DND-41 (cell line): ENCODE measurements at regions not wholly inside any gene's neighbourhood (a gene's known extent, or its start where the extent isn't known, plus 50 kb on each side); places are given as distances from the start of the nearest gene placed in this dataset.
"Not testable (repeated sequence)": the region's sequence is repeated elsewhere in the genome, so short reads cannot be mapped to it uniquely, and the experiment has no call there.

Experiments
- ATAC-seq: fragments of 200-7000 bp; cut with Tn5 transposase; 3 replicates; pipeline ENCODE4 v1.9.1; 2021; ENCODE audit warnings: low read depth; ENCODE audit not compliant: insufficient read depth
- DNase-seq: peaks from one replicate; pipeline ENCODE4 v3.0.0-alpha.2; 2020
- H2AFZ ChIP-seq: 2 replicates; pipeline ENCODE4 v1.6.0; 2012; ENCODE audit warnings: low read depth, low read length
- H3K27ac ChIP-seq: 2 replicates; pipeline ENCODE4 v1.5.1; 2012; ENCODE audit warnings: low read length, inconsistent platforms
- H3K27me3 ChIP-seq: fragments of 200-600 bp; sonication (generic); 2 replicates; pipeline ENCODE4 v1.6.0; 2012; ENCODE audit warnings: low read length, mild to moderate bottlenecking, inconsistent platforms; ENCODE audit not compliant: insufficient read depth, poor library complexity
- H3K36me3 ChIP-seq: 2 replicates; pipeline ENCODE4 v1.5.1; 2012; ENCODE audit warnings: low read length, inconsistent platforms; ENCODE audit not compliant: insufficient read depth
- H3K4me1 ChIP-seq: 2 replicates; pipeline ENCODE4 v1.5.1; 2012; ENCODE audit warnings: mild to moderate bottlenecking, low read length; ENCODE audit not compliant: insufficient read depth
- H3K4me2 ChIP-seq: 2 replicates; pipeline ENCODE4 v1.6.0; 2012; ENCODE audit warnings: mild to moderate bottlenecking, moderate library complexity, low read length, inconsistent platforms; ENCODE audit not compliant: insufficient read depth
- H3K4me3 ChIP-seq, 2 experiments: fragments of 200-600 bp in 1 of 2; shearing (Covaris generic) in 1 of 2; 2 replicates each; pipeline ENCODE4 v1.5.1; 2012 to 2016; ENCODE audit warnings: inconsistent platforms in 2 of 2, low read length in 2 of 2, mild to moderate bottlenecking in 2 of 2, low read depth in 1 of 2, moderate library complexity in 1 of 2
- H3K79me2 ChIP-seq: 2 replicates; pipeline ENCODE4 v1.6.0; 2012; ENCODE audit warnings: low read length, inconsistent platforms; ENCODE audit not compliant: insufficient read depth
- H3K9ac ChIP-seq: 2 replicates; pipeline ENCODE4 v1.6.0; 2012; ENCODE audit warnings: low read depth, mild to moderate bottlenecking, inconsistent platforms, low read length, moderate library complexity
- H3K9me3 ChIP-seq: 2 replicates; pipeline ENCODE4 v1.5.1; 2012; ENCODE audit warnings: low read length, moderate library complexity, mild to moderate bottlenecking, inconsistent platforms; ENCODE audit not compliant: insufficient read depth, severe bottlenecking
- H4K20me1 ChIP-seq: 2 replicates; pipeline ENCODE4 v1.6.0; 2012; ENCODE audit warnings: low read length; ENCODE audit not compliant: insufficient read depth
- EZH2 ChIP-seq: IDR thresholded peaks from 3 replicates; pipeline ENCODE4 v1.6.1; 2012; ENCODE audit warnings: borderline replicate concordance, low read depth, mild to moderate bottlenecking, moderate library complexity, low read length, inconsistent platforms; ENCODE audit not compliant: severe bottlenecking
- TF ChIP-seq, protein P1 (sequence below): IDR thresholded peaks from 2 replicates; pipeline ENCODE4 v1.5.1; 2012; ENCODE audit warnings: borderline replicate concordance, low read length, moderate library complexity, mild to moderate bottlenecking; ENCODE audit not compliant: poor library complexity, severe bottlenecking; ENCODE audit errors: extremely low read depth

DNA sequence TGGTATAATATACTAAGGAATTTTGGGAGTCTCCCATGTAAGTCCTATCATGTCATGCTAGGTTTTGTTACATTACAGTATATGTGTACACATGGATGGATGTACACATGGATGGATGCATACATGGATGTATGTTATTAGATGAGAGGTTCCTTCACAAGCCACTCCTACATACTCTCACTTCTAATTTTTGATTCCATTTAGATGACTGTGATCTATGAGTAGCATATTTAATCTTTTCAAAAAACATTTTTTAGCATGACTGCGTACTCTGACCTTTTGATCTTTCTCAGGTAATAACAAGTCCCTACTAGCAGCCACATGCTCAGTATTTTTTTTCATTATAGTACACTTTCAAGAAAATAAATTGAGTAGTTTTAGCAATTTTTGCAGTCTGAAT, 441.8 kb downstream of the SLITRK1 start:
- no peaks in the 10 kb centered on the region for H3K79me2 ChIP-seq
- TF ChIP-seq, protein P1, sequence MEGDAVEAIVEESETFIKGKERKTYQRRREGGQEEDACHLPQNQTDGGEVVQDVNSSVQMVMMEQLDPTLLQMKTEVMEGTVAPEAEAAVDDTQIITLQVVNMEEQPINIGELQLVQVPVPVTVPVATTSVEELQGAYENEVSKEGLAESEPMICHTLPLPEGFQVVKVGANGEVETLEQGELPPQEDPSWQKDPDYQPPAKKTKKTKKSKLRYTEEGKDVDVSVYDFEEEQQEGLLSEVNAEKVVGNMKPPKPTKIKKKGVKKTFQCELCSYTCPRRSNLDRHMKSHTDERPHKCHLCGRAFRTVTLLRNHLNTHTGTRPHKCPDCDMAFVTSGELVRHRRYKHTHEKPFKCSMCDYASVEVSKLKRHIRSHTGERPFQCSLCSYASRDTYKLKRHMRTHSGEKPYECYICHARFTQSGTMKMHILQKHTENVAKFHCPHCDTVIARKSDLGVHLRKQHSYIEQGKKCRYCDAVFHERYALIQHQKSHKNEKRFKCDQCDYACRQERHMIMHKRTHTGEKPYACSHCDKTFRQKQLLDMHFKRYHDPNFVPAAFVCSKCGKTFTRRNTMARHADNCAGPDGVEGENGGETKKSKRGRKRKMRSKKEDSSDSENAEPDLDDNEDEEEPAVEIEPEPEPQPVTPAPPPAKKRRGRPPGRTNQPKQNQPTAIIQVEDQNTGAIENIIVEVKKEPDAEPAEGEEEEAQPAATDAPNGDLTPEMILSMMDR: no peak
- TF ChIP-seq EZH2: no peak
- ATAC-seq: no peak
- H3K4me1 ChIP-seq: no peaks in the 10 kb centered on the region
- DNase-seq: no peak
- no peak overlapping the region for H3K4me2 ChIP-seq
- no peaks in the 10 kb centered on the region for H4K20me1 ChIP-seq
- H3K9me3 ChIP-seq: peaks cover 2% of the 10 kb centered on the region
- no peaks in the 10 kb centered on the region for H3K36me3 ChIP-seq
- no peaks in the 10 kb centered on the region for H3K27me3 ChIP-seq
- H3K4me3 ChIP-seq: no peak overlapping the region
- H2AFZ ChIP-seq: no peak overlapping the region
- H3K9ac ChIP-seq: no peak overlapping the region
- no peak overlapping the region for H3K27ac ChIP-seq

DNA sequence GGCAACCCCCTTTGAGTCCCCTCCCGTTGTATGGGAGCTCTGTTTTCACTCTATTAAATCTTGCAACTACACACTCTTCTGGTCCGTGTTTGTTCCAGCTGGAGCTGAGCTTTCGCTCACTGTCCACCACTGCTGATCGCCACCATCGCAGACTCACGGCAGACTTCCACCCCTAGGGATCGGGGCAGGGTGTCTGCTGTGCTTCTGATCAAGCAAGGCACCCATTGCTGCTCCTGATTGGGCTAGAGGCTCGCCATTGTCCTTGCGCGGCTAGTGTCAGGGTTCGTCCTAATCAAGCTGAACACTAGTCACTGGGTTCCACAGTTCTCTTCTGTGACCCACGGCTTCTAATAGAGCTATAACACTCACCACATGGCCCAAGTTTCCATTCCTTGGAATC, 442.8 kb downstream of the SLITRK1 start:
- DNase-seq, H3K9me3 ChIP-seq: not testable (repeated sequence)

DNA sequence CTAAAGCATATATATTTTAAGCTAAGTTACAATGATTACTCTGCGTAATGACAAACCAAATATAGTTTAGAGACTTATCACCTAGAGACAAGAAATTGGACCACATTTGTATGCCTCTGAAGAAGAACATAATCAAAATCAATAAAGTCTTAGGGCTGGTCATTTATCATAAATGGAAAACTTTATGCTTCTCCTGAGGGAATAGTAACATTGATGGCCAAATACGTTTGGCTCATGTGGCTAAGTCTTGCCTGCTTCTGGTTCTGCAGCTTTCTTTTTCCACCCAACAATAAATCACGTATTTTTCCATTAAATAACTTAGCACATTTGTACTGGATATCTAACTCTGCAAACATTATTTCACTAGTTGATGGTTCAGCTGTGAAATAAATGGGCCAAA, 458.4 kb downstream of the SLITRK1 start:
- TF ChIP-seq EZH2: no peak
- TF ChIP-seq, protein P1: no peak
- DNase-seq: no peak

More for the DNA sequence above, 442.8 kb downstream of the SLITRK1 start:
- not testable (repeated sequence) for ATAC-seq, H3K27me3 ChIP-seq, H3K4me2 ChIP-seq, H3K36me3 ChIP-seq, H4K20me1 ChIP-seq, H3K9ac ChIP-seq, H2AFZ ChIP-seq, H3K4me1 ChIP-seq, H3K4me3 ChIP-seq, H3K79me2 ChIP-seq, H3K27ac ChIP-seq

DNA sequence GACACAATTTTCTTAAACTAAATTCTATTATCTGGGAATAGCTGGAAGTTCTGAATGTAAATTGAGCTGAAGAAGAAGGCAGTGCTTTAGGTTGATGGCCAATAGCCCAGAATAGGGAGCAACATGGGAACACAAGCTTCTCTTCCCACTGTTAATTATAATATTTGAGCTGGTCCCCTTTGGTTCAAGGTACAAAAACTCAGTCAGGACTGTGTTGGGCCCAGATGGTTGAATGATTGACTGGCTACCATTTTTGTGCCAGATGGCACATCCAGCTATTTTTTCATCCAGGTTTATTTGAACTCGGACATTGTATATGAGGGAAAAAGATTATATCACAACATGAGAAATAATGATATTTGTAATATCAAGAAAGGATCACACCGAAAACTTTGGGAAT, 458.9 kb downstream of the SLITRK1 start:
- Histone ChIP-seq H2AFZ (no peak overlapping the region), H3K4me1 (no peaks in the 10 kb centered on the region), H3K9ac (no peak overlapping the region), H4K20me1 (no peaks in the 10 kb centered on the region), H3K79me2 (no peaks in the 10 kb centered on the region), H3K36me3 (no peaks in the 10 kb centered on the region), H3K4me3 (no peak overlapping the region), H3K9me3 (peaks cover 5% of the 10 kb centered on the region), H3K4me2 (no peak overlapping the region), H3K27ac (no peak overlapping the region), H3K27me3 (no peaks in the 10 kb centered on the region)
- ATAC-seq (no peak), DNase-seq (no peak)
- TF ChIP-seq EZH2: no peak
- TF ChIP-seq, protein P1: no peak

More for the DNA sequence above, 458.4 kb downstream of the SLITRK1 start:
- no peak overlapping the region for H3K9ac ChIP-seq
- H3K4me3 ChIP-seq: no peak overlapping the region
- H3K79me2 ChIP-seq: no peaks in the 10 kb centered on the region
- no peak overlapping the region for H3K27ac ChIP-seq
- no peaks in the 10 kb centered on the region for H3K36me3 ChIP-seq
- no peaks in the 10 kb centered on the region for H4K20me1 ChIP-seq
- ATAC-seq: no peak
- no peak overlapping the region for H3K4me2 ChIP-seq
- H3K9me3 ChIP-seq: peaks cover 5% of the 10 kb centered on the region
- no peaks in the 10 kb centered on the region for H3K27me3 ChIP-seq
- H2AFZ ChIP-seq: no peak overlapping the region
- H3K4me1 ChIP-seq: no peaks in the 10 kb centered on the region
